ES-I3 (cell line): ENCODE measurements at regions not wholly inside any gene's neighbourhood (a gene's known extent, or its start where the extent isn't known, plus 50 kb on each side); places are given as distances from the start of the nearest gene placed in this dataset.

Source experiments
- H3K36me3 ChIP-seq: 2 replicates; pipeline ENCODE4 v1.6.1; 2013; ENCODE audit warnings: mild to moderate bottlenecking, low read length, control low read depth, moderate library complexity; ENCODE audit not compliant: insufficient read depth
- H3K4me1 ChIP-seq: 2 replicates; pipeline ENCODE4 v1.6.1; 2013; ENCODE audit warnings: mild to moderate bottlenecking, control low read depth, low read length; ENCODE audit not compliant: insufficient read depth
- H3K9ac ChIP-seq: 2 replicates; pipeline ENCODE4 v1.6.1; 2013; ENCODE audit warnings: low read depth, mild to moderate bottlenecking, low read length, moderate library complexity
- H3K9me3 ChIP-seq: 2 replicates; pipeline ENCODE4 v1.6.1; 2013; ENCODE audit warnings: mild to moderate bottlenecking, low read length, moderate library complexity; ENCODE audit not compliant: control insufficient read depth, insufficient read depth

- H3K4me1 ChIP-seq: peaks cover 10% of the 10 kb centered on the region; the same call in 1 of the 2 replicates
- no peaks in the 10 kb centered on the region; the same call in 1 of the 2 replicates for H3K36me3 ChIP-seq
- no peak overlapping the region for H3K9ac ChIP-seq
- H3K9me3 ChIP-seq: no peaks in the 10 kb centered on the region; the same call in 1 of the 2 replicates
Measured at GRCh38 chr9:14365670-14366069, 51.7 kb upstream of the NFIB start.
